HEK293 (cell line): ENCODE measurements at regions not wholly inside any gene's neighbourhood (a gene's known extent, or its start where the extent isn't known, plus 50 kb on each side); places are given as distances from the start of the nearest gene placed in this dataset.

Experiments used
- CTCF ChIA-PET: fragments of 350-600 bp; formaldehyde crosslinking; extraction: SDS; loops from one replicate; lab custom pipeline; 2021; ENCODE audit warnings: antibody characterized with exemption; lab: Yijun Ruan, JAX
- POLR2A ChIA-PET: fragments of 300-600 bp; formaldehyde crosslinking; extraction: SDS; loops from one replicate; lab custom pipeline; 2020; ENCODE audit warnings: antibody characterized with exemption, inconsistent platforms; lab: Yijun Ruan, JAX
- H3K27ac ChIP-seq: fragments of 200-500 bp; sonication (Bioruptor generic); 2 replicates; pipeline ENCODE4 v1.5.1; 2014; ENCODE audit warnings: low read depth, low read length, control low read depth, inconsistent platforms; ENCODE audit errors: extremely low read depth
- H3K36me3 ChIP-seq, 2 experiments: fragments of 200-500 bp in 1 of 2; sonication (Bioruptor generic) in 1 of 2; 1 replicate in 1 of 2; 2 replicates in 1 of 2; pipeline ENCODE4 v1.5.1; 2014 to 2017; ENCODE audit warnings: inconsistent platforms in 2 of 2, low read length in 2 of 2; ENCODE audit not compliant: control insufficient read depth in 2 of 2, insufficient read depth in 1 of 2
- H3K4me1 ChIP-seq: fragments of 200-500 bp; sonication (Bioruptor generic); 2 replicates; pipeline ENCODE4 v1.5.1; 2014; ENCODE audit warnings: mild to moderate bottlenecking, low read length, inconsistent platforms; ENCODE audit not compliant: control insufficient read depth, insufficient read depth
- H3K4me3 ChIP-seq: 2 replicates; pipeline ENCODE4 v1.5.1; 2011; ENCODE audit warnings: low read depth, mild to moderate bottlenecking, control low read depth, low read length, moderate library complexity
- H3K9me3 ChIP-seq: fragments of 200-500 bp; sonication (Bioruptor generic); 2 replicates; pipeline ENCODE4 v1.5.1; 2014; ENCODE audit warnings: low read depth, low read length, inconsistent platforms; ENCODE audit not compliant: control insufficient read depth, insufficient read depth
- GLI4 ChIP-seq: fragments of 450-650 bp; formaldehyde crosslinking; IDR thresholded peaks from 2 replicates; pipeline ENCODE4 v1.5.1; 2016; ENCODE audit warnings: missing biosample characterization, missing genetic modification characterization
- OVOL3 ChIP-seq: fragments of 450-650 bp; formaldehyde crosslinking; IDR thresholded peaks from 2 replicates; pipeline ENCODE4 v1.5.1; 2016; ENCODE audit warnings: missing biosample characterization, missing genetic modification characterization
- YY2 ChIP-seq: fragments of 450-650 bp; formaldehyde crosslinking; IDR thresholded peaks from 2 replicates; pipeline ENCODE4 v1.5.1; 2016; ENCODE audit warnings: missing biosample characterization, missing genetic modification characterization
- ZBTB8A ChIP-seq: fragments of 450-650 bp; formaldehyde crosslinking; IDR thresholded peaks from 2 replicates; pipeline ENCODE4 v1.5.1; 2016; ENCODE audit warnings: missing biosample characterization, missing genetic modification characterization
- ZFHX2 ChIP-seq: fragments of 450-650 bp; formaldehyde crosslinking; conservative IDR thresholded peaks from 2 replicates; pipeline ENCODE4 v1.5.1; 2016; ENCODE audit warnings: missing biosample characterization, missing genetic modification characterization
- ZFP3 ChIP-seq: fragments of 450-650 bp; formaldehyde crosslinking; IDR thresholded peaks from 2 replicates; pipeline ENCODE4 v1.5.1; 2016; ENCODE audit warnings: low read depth, missing biosample characterization, missing genetic modification characterization
- ZNF114 ChIP-seq: fragments of 450-650 bp; formaldehyde crosslinking; IDR thresholded peaks from 2 replicates; pipeline ENCODE4 v1.5.0; 2017; ENCODE audit warnings: missing biosample characterization, missing genetic modification characterization
- ZNF133 ChIP-seq: fragments of 450-650 bp; formaldehyde crosslinking; IDR thresholded peaks from 2 replicates; pipeline ENCODE4 v1.5.1; 2016; ENCODE audit warnings: missing biosample characterization, missing genetic modification characterization
- ZNF155 ChIP-seq: fragments of 450-650 bp; formaldehyde crosslinking; IDR thresholded peaks from 2 replicates; pipeline ENCODE4 v1.5.1; 2016; ENCODE audit warnings: missing biosample characterization, missing genetic modification characterization
- ZNF184 ChIP-seq: fragments of 450-650 bp; IDR thresholded peaks from 2 replicates; pipeline ENCODE4 v1.5.1; 2018; ENCODE audit warnings: missing biosample characterization, mild to moderate bottlenecking, missing genetic modification characterization
- ZNF19 ChIP-seq: fragments of 450-650 bp; formaldehyde crosslinking; IDR thresholded peaks from 2 replicates; pipeline ENCODE4; 2016; ENCODE audit warnings: missing biosample characterization, missing genetic modification characterization, low read depth
- ZNF223 ChIP-seq: fragments of 450-650 bp; formaldehyde crosslinking; IDR thresholded peaks from 2 replicates; pipeline ENCODE4 v1.5.1; 2016; ENCODE audit warnings: missing biosample characterization, missing genetic modification characterization
- ZNF266 ChIP-seq: fragments of 450-650 bp; formaldehyde crosslinking; IDR thresholded peaks from 2 replicates; pipeline ENCODE4 v1.5.1; 2016; ENCODE audit warnings: missing biosample characterization, missing genetic modification characterization, low read depth
- ZNF335 ChIP-seq: fragments of 450-650 bp; formaldehyde crosslinking; conservative IDR thresholded peaks from 2 replicates; pipeline ENCODE4 v1.5.1; 2016; ENCODE audit warnings: missing biosample characterization, missing genetic modification characterization
- ZNF391 ChIP-seq: fragments of 450-650 bp; formaldehyde crosslinking; IDR thresholded peaks from 2 replicates; pipeline ENCODE4 v1.5.1; 2016; ENCODE audit warnings: low read depth, missing biosample characterization, missing genetic modification characterization, borderline replicate concordance
- ZNF423 ChIP-seq: fragments of 450-650 bp; formaldehyde crosslinking; IDR thresholded peaks from 2 replicates; pipeline ENCODE4 v1.5.1; 2016; ENCODE audit warnings: missing biosample characterization, missing genetic modification characterization
- ZNF433 ChIP-seq: fragments of 450-650 bp; formaldehyde crosslinking; IDR thresholded peaks from 2 replicates; pipeline ENCODE4 v1.5.1; 2016; ENCODE audit warnings: missing biosample characterization, missing genetic modification characterization, low read depth
- ZNF555 ChIP-seq: fragments of 450-650 bp; formaldehyde crosslinking; conservative IDR thresholded peaks from 2 replicates; pipeline ENCODE4 v1.5.1; 2017; ENCODE audit warnings: missing biosample characterization, mild to moderate bottlenecking, missing genetic modification characterization, inconsistent platforms
- ZNF571 ChIP-seq: fragments of 450-650 bp; formaldehyde crosslinking; IDR thresholded peaks from 2 replicates; pipeline ENCODE4 v1.5.0; 2017; ENCODE audit warnings: missing biosample characterization, missing genetic modification characterization
- ZNF580 ChIP-seq: fragments of 450-650 bp; formaldehyde crosslinking; IDR thresholded peaks from 2 replicates; pipeline ENCODE4 v1.5.1; 2016; ENCODE audit warnings: missing biosample characterization, missing genetic modification characterization
- ZNF707 ChIP-seq: fragments of 450-650 bp; formaldehyde crosslinking; IDR thresholded peaks from 2 replicates; pipeline ENCODE4 v1.5.1; 2016; ENCODE audit warnings: missing biosample characterization, missing genetic modification characterization
- ZNF768 ChIP-seq: fragments of 450-650 bp; formaldehyde crosslinking; IDR thresholded peaks from 2 replicates; pipeline ENCODE4 v1.5.1; 2018; ENCODE audit warnings: missing biosample characterization, mild to moderate bottlenecking, missing genetic modification characterization
- ZNF830 ChIP-seq: fragments of 450-650 bp; IDR thresholded peaks from 2 replicates; pipeline ENCODE4 v1.5.0; 2018; ENCODE audit warnings: missing biosample characterization, missing genetic modification characterization, low read depth, mild to moderate bottlenecking, moderate library complexity
- ZNF837 ChIP-seq: fragments of 450-650 bp; formaldehyde crosslinking; IDR thresholded peaks from 2 replicates; pipeline ENCODE4 v1.5.1; 2016; ENCODE audit warnings: missing biosample characterization, missing genetic modification characterization
- TF ChIP-seq, protein P1 (sequence below): fragments of 450-650 bp; formaldehyde crosslinking; IDR thresholded peaks from 2 replicates; pipeline ENCODE4 v1.5.1; 2016; ENCODE audit warnings: missing biosample characterization, missing genetic modification characterization

DNA sequence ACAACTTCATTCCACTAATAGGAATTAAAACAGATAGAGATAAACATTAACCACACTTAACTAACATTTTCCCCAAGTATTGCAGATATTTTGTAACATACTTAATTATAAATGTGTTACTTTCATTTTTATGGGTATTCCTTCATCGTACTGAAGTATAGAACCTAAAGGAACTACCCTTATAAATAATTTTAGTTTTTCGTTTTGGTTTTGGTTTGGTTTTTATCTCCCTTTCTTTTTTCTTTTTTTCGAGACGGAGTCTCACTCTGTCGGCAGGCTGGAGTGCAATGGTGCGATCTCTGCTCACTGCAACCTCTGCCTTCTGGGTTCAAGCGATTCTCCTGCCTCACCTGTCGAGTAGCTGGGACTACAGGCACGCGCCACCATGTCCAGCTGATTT lies 60.1 kb upstream of the LMNB1 start:
- Histone ChIP-seq H3K4me3 (no peak overlapping the region), H3K27ac (no peak overlapping the region), H3K9me3 (no peaks in the 10 kb centered on the region), H3K36me3 (no peaks in the 10 kb centered on the region), H3K4me1 (no peaks in the 10 kb centered on the region)
- ChIA-PET CTCF (interaction anchor here (0.7 kb wide), 1 partner anchor 129 kb away, joined by 5 read pairs; no protein-coding TSS in a partner anchor), POLR2A (interaction anchor here (0.6 kb wide), 1 partner anchor 18 kb away, joined by 7 read pairs; no protein-coding TSS in a partner anchor)
- TF ChIP-seq, protein P1, sequence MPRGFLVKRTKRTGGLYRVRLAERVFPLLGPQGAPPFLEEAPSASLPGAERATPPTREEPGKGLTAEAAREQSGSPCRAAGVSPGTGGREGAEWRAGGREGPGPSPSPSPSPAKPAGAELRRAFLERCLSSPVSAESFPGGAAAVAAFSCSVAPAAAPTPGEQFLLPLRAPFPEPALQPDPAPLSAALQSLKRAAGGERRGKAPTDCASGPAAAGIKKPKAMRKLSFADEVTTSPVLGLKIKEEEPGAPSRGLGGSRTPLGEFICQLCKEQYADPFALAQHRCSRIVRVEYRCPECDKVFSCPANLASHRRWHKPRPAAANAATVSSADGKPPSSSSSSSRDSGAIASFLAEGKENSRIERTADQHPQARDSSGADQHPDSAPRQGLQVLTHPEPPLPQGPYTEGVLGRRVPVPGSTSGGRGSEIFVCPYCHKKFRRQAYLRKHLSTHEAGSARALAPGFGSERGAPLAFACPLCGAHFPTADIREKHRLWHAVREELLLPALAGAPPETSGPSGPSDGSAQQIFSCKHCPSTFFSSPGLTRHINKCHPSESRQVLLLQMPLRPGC (tag by site-specific recombination), result no peak
- TF ChIP-seq ZNF266 (tag by site-specific recombination), result no peak

DNA sequence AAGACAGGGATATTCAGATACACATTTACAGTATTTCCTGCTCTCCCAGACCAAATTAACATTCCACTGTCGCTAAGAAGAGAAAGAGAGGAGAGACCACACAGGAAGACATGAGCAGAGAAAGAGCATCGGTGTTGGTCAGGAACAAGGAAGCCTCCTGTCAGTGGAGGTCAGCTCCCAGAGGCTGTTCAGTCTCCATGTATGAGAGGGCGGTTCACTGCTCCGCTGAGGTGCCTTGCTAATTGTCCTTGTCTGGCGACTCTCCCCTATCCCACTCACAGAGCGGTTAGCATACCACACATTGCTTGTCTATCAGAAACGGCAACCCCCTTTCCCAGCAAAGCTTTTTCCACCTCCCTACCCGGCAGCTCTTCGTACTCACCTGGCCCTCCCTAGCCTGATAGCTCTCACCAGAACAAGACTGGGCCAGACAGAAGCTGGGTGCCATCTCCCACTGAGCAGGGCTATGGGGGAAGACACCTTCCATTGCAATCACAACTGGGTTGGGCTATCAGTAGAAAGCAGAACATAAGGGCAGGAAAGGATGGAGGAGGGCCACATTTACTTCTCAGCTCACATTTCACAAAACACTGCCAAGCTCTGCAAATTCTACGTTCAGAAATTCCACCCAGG lies 58.6 kb upstream of the LMNB1 start:
- TF ChIP-seq ZNF707 (tag by site-specific recombination) (no peak), OVOL3 (tag by site-specific recombination) (no peak), ZNF433 (no peak), ZNF223 (no peak), ZBTB8A (no peak), GLI4 (no peak), ZNF133 (tag by site-specific recombination) (no peak), ZFHX2 (tag by site-specific recombination) (no peak), ZNF155 (tag by site-specific recombination) (no peak), ZNF114 (no peak), ZNF184 (no peak), ZNF335 (tag by site-specific recombination) (no peak), ZNF423 (tag by site-specific recombination) (no peak), ZNF837 (tag by site-specific recombination) (no peak)
- ChIA-PET CTCF (no interaction called here), POLR2A (no interaction called here)
- Histone ChIP-seq H3K9me3 (no peaks in the 10 kb centered on the region), H3K36me3 (no peaks in the 10 kb centered on the region), H3K4me1 (no peaks in the 10 kb centered on the region), H3K27ac (no peak overlapping the region), H3K4me3 (no peak overlapping the region)

- ChIA-PET CTCF (interaction anchor here (0.6 kb wide), 1 partner anchor 39 kb away, joined by 3 read pairs; no protein-coding TSS in a partner anchor), POLR2A (no interaction called here)
- Histone ChIP-seq H3K36me3 (no peaks in the 10 kb centered on the region), H3K4me1 (no peaks in the 10 kb centered on the region), H3K27ac (no peak overlapping the region), H3K4me3 (no peak overlapping the region), H3K9me3 (no peaks in the 10 kb centered on the region)
- TF ChIP-seq ZFP3 (tag by site-specific recombination), result no peak
- TF ChIP-seq ZNF391 (tag by site-specific recombination), result no peak
- no peak for TF ChIP-seq ZNF768
- TF ChIP-seq ZNF19 (tag by site-specific recombination), result no peak
- no peak for TF ChIP-seq ZNF580 (tag by site-specific recombination)
- TF ChIP-seq YY2, result no peak
- TF ChIP-seq ZNF571, result no peak
- TF ChIP-seq ZNF555 (tag by site-specific recombination), result no peak
- no peak for TF ChIP-seq ZNF830 (tag by site-specific recombination)
Observed at GRCh38 chr5:126720369-126720768, 56.6 kb upstream of the LMNB1 start.
